GM19099 (cell line): ENCODE measurements at regions not wholly inside any gene's neighbourhood (a gene's known extent, or its start where the extent isn't known, plus 50 kb on each side); places are given as distances from the start of the nearest gene placed in this dataset.

Experiments
- POLR2A ChIP-seq: IDR thresholded peaks from 3 replicates; pipeline ENCODE4 v1.6.1; 2011; ENCODE audit warnings: low read depth; ENCODE audit not compliant: insufficient read length; ENCODE audit errors: extremely low read depth

DNA sequence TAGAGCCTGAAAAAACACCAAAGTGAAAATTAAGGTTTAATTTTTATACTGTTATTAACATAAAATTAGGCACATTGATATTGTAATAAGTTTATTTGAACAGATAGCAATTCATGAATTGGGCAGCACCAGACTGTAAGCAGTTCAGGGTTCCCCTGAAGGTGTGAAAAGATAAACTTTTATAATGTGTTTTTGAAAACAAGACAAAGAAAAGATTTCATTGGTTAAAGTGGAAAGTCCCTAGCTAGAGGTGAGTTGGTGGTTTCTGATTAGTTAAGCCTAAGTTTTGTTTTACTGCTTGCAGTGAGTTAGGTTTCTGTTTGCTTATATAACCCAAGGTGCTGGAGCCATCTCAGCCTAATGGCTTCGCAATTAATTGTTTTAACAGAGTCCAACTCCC, 96.5 kb upstream of the RPS23 start:
- no peak for TF ChIP-seq POLR2A

- no peak for TF ChIP-seq POLR2A
Observed at GRCh38 chr5:82367930-82368329, 89.8 kb upstream of the RPS23 start.

DNA sequence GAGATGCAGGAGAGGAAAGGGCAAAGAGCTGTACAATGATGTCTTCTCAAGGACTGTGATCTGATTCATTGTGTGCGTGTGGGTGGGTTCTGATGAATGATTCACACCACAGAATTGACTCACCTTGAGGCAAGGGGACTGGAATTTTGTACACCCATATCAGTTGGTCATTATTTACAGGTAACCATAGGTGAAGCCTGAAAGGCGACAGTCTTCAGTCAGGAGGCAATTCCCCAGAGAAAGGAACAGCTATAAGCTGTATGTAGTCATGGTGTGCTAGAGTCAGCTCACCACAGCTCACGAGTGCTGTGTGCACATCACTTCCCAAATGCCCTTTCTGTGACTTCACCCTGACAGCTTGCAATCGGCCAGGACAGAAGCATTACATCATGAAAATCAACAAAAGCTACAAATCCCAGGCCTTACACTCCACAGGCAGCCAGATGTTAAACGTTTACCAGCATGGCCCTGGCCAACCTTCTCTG, 87.6 kb upstream of the RPS23 start:
- no peak for TF ChIP-seq POLR2A

DNA sequence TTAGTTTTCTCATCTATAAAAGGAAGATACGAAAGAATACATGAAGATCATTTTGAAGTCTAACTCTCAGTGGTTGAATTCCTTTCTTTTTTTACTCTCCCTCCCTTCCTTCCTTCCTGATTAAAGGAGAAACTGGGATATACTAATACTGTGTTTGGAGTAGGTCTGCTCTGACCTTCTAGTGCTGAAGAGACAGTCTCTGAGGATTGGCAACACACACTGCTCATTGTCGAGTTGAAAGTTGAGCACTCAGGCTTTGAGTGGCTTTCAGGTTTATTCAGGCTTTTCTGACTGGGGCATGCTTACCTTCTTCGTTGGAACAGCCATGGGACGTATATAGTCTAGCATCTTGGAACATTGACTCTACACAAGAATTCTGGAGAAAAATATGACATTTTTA, 86.9 kb upstream of the RPS23 start:
- TF ChIP-seq POLR2A: no peak

DNA sequence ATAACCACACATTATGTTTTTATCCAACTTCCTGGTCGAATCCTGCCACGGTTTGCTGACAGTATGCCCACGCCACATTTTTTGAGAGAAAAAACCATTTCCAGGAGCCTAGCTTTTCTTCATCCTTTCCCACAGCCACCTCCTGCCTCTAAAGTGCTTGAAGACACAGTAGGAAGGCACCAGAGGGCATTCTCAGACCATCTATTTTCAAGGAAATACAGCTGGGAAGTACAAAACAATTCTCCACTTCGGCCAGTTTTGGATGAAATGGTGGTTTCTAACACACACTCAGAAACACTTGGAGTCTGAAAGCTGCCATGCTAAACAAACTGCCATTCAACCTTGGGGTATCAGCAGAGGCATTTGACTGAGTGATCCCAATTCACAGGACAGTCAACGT, 86.3 kb upstream of the RPS23 start:
- no peak for TF ChIP-seq POLR2A

- TF ChIP-seq POLR2A: no peak
Observed at GRCh38 chr5:82363524-82363923, 85.4 kb upstream of the RPS23 start.

DNA sequence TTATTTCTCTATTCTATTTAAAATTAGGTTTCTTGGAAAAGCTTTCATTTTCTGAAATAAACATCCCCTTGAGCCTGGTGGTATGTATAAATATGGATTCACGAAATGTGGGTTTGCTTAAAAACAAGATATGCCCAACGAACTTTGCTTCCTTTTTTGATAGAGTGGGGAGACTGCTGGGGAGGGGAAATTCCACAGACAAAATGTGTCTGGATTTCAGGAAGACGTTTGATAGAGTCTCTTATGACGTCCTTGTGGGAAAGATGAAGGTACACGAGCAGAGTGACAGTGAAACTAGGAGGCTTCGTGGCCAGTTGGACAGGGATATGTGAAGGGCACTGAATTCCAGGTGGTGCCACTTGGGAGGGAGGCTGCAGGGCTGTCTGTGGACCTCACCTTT, 84.5 kb upstream of the RPS23 start:
- no peak for TF ChIP-seq POLR2A

DNA sequence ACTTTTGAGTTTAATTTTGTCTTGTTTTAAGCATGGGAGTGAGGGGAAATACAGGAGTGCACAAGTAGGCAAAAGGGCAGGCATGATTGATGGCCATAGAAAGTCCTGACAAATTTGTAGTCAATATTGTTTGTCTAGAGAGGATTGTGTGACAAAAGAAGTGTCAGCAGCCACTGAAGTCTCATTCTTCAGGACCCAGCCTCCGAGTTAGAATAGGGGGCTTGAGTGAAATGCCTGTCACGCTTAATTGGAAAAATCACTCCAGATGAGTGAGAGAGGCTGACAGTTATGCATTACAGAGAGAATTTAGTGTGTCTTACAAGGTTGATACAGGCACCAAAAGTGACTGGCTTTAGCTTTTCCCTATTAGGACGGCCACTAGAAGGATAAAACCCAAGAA, 81.9 kb upstream of the RPS23 start:
- TF ChIP-seq POLR2A: no peak

GRCh38 chr5:82359272-82359671, 81.1 kb upstream of the RPS23 start:
- TF ChIP-seq POLR2A: no peak

DNA sequence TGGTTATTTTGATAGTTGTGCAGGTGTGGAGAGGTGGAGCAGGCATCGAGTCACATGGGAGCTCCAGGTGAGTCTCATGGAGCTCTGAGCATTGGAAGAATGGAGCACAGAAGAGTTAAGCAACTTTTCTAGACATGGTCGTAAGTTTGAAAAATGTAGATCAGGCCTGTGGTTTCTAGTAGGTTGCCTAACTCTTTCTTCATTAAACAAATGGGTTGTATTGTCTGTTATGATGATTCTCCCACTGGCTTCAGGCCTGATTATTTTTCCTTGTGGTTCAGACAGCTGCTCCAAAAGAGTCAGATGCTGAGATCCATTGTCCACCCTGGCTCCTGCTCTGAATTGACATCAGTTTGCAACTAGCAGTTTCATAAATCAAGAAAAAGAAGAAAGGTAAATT, 80.3 kb upstream of the RPS23 start:
- no peak for TF ChIP-seq POLR2A

DNA sequence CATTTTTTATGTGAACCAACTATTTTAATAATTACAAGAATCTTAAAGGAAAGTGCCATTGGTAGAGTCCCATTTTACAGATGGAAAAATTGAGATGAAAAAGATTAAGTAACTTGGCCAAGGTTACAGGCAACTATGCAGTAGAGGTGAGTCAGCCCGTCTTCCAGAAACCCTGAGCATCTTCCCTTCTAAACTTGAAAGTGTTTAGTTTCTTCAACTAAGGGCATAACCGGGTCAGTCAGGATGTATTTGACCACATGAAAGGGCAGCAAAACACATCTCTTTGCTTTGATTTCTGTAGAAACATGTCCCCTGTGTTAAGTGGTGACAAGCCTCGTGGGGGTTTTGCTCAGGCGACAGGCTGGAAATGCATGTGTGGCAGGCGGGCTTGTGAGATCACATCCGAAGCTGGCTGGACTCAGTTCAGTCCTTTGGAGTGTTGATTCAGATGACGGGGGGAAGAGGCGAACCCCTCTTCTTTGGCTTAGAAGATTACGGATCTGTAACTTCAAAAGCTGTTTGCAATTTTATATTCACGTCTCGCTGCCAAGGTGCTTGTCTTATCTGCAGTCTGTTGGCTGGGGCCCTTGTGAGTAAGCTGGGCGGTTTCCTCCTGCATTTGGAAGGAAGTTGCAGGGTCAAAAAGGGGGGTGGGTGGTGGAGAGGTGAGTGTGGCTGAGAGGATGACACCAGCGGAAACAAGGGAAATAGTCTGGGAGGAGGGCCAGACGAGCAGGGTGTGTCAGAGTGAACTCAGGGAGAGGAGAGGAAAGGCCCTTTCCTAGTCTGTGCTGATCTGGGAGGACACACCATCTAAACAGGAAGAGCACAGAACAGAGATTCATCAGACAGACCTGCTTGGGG, 78.9 kb upstream of the RPS23 start:
- no peak for TF ChIP-seq POLR2A

- no peak for TF ChIP-seq POLR2A
Observed at GRCh38 chr5:82356021-82356420, 77.9 kb upstream of the RPS23 start.

- TF ChIP-seq POLR2A: no peak
Observed at GRCh38 chr5:82355496-82355895, 77.3 kb upstream of the RPS23 start.

DNA sequence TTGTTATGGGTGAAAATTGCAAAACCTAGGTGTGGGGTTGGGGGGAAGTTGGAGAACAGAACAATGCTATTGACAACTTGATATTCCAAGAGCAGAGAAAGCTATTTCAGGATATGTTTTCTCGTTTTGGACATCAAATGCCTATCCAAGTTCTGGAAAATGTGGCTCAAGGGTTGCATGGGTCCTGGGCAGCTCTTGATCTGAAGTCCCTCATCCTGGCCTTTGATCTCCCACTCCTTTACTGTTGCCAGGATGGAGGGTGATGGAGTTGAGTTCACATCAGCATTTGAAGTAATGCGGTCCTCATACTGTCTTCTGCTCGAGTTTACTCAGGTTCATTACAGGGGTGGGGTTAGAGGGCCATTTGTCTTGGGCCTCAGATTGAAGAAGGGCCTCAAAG, 76.9 kb upstream of the RPS23 start:
- no peak for TF ChIP-seq POLR2A

- TF ChIP-seq POLR2A: no peak
Observed at GRCh38 chr5:82354543-82354942, 76.4 kb upstream of the RPS23 start.

DNA sequence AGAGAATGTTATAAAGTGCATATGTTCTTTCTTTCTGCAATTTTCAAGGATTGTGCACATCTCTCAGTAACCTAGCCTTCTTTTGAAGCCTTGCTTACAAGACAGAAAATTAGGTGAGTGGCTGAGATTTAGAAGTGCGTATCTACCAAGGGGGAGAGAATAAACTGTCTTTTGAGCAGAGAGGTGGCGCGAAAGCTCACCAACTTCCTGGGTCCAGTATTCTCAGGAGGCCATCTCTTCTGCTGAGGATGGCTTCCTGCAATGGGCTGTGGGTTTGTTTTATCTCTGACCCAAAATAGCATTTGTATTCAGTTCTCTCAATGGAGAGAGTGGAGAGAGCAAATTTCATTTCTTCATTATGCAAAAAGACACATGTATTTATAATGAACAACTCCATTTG, 75.4 kb upstream of the RPS23 start:
- TF ChIP-seq POLR2A: no peak

GRCh38 chr5:82352146-82352791, 74.1 kb upstream of the RPS23 start:
- TF ChIP-seq POLR2A: no peak

- TF ChIP-seq POLR2A: no peak
Observed at GRCh38 chr5:82351754-82352145, 73.6 kb upstream of the RPS23 start.
